GM19468 (cell line): ENCODE measurements at regions not wholly inside any gene's neighbourhood (a gene's known extent, or its start where the extent isn't known, plus 50 kb on each side); places are given as distances from the start of the nearest gene placed in this dataset.
"Not testable (repeated sequence)": the region's sequence is repeated elsewhere in the genome, so short reads cannot be mapped to it uniquely, and the experiment has no call there.

ENCODE experiments used
- ATAC-seq: cut with Tn5 transposase; IDR thresholded peaks from one replicate; pipeline ENCODE4 v1.9.1; 2021; ENCODE audit warnings: mild to moderate bottlenecking, moderate library complexity, moderate number of reproducible peaks; ENCODE audit not compliant: unreplicated experiment; ENCODE audit errors: extremely low read depth

DNA sequence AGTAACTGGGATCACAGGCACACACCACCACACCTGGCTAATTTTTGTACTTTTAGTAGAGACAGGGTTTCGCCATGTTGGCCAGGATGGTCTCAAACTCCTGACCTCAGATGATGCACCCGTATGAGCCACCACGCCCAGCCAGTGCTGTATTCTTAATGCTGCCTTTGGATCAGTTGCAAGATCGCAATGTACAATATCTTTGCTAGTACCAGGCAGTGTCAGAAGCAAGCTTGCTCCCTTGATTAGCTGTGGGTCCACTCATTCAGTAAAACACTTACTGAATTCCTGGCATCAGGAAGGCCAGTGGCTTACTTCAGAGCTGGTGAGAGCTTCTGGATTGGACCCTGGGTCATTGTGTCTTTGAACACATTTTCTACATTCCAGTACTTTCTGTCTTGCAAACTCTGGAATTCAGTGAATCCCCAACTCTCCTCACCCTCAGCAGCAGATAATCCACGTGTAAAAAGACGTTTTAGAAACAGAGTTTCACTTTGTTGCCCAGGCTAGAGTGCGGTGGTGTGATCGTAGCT is 1183.7 kb downstream of the AACS start:
- no peak for ATAC-seq

DNA sequence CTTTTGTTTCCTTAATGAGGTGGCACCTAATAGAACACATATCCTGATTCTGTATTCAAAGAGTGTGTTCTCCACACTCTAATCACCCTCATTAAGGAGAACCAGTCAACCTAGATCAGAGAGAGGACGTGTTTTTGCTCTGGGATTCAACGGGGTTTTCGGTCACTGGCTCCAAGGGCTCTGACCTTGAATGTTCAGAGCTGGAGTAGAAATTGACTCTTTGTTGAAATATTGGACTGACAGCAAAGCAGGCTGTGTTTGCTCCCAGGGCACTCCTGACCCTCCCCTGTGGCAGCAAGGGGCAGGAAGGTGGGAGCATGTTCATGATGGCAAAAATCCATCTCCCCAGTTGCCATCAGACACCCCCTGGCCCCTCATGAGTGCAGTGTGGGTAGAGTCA is 1193.0 kb downstream of the AACS start:
- ATAC-seq: no peak

DNA sequence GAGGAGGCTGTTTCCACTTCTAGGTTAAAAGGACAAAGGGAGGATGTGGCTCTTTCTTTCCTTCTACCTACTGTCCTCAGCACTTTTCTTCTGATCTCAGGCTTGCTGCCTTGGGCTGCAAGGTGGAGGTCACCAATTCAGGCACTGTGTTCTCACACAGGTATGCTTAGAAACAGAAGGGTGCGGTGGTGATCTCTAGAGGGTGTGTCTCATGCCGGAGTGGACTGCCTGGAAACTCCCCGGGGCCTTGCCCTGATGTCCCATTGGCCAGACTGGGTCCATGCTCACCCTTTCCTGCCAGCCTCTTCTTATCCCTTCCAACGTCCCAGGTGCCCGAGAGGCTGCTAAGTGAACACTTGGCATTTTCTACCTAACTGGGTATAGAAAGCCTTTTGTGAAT is 1197.6 kb downstream of the AACS start:
- ATAC-seq: no peak

DNA sequence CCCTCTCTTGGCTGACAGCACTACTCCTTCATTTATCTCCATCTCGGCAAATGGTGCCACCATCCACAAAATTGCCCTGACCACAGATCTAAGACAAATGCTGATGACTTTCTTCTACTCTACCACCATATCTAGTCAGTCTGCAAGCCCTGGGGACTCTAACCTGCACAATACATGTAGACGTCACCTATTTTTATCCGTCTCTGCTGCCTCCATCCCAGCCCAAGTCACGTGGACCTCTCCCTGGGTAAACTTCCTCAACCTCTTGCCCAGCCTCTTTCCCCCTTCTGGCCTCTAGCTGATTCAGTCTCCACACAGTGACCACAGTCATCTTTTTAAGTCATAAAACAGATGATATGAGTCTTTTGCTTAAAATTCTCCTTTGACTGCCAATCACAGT is 1203.0 kb downstream of the AACS start:
- no peak for ATAC-seq

DNA sequence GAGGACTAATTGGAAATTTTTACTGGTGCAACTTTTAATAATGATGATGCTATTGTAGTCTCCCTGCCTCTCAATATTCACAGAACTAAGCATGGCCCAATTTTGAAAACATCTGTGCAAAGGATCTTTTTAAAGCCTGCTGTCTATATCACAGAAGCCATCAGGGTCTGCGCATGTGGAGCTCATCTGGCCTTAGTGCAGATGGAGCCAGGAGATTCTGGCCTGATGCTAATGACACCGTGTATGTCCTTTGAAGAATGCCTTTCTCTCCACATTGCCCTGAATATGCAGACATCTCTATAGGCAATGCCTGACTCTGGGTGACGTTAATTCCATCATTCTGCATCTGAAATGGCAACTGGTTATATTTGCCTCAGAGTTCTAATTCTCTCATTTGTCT is 1205.9 kb downstream of the AACS start:
- ATAC-seq: no peak

DNA sequence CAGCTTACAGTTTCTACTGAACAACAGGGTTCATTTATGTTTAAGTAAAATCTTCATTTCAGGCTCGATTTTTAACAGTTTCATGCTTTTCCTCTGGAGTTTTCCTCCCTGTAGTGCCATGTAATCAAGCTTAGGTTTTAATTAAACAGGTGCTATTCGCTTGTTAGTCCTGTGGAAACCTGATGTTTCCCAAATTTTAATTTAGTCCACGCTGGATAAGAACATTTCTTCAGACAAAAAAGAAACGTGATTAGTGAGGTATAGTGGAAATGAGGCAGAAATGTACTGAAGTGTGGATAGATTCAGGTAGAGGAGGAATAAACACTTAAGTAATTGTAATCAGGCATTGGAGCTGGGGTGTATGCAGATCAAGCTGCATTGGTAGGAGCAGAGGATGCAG is 1217.5 kb downstream of the AACS start:
- ATAC-seq: no peak

DNA sequence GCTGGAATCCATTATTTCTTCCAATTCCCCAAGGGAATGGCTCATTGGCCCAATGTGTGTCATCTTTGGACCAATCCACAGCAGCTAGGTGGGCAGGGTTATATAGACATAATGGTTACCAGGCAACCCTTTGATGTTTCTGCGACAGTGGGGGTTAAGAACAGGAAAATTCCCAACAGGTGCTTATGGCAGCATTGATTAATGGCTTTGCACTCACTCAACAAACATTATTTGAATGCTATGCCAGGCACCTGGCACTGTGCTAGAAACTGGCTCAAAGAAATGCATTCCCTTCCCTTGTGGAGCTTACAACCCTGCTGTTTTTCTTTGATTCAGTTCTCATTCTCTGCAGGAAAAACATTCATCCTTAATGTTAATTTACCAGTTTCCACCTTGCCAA is 1221.0 kb downstream of the AACS start:
- no peak for ATAC-seq

DNA sequence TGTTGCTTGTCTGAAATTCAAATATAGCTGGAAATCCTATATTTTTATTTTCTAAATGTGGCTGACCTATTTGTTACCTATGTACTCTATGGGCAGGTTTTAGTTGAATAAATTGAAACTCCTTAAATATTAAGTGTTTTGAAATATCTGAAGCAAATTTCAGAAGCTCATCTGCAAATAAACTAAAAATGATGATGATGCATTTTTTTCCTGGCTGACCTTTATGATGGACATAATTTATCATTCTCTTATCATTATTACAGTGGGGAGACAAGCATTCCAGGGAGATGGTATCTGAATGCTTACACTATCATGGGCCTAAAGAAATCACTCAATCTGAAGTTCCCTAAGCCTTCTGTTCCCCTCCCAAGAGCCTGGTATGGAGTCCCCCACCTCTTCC is 1225.2 kb downstream of the AACS start:
- no peak for ATAC-seq

DNA sequence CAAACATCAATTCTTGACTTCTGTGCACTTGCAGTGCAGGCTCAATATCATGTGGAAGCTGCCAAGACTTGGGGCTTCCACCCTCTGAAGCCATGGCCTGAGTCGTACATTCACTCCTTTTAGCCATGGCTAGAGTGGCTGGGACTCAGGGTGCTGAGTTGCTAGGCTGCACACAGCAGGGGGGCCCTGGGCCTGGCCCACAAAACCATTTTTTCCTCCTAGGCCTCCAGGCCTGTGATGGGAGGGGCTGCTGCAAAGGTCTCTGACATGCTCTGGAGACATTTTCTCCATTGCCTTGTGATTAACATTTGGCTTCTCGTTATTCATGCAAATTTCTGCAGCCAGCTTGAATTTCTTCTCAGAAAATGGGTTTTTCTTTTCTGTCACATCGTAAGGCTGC is 1226.8 kb downstream of the AACS start:
- not testable (repeated sequence) for ATAC-seq

DNA sequence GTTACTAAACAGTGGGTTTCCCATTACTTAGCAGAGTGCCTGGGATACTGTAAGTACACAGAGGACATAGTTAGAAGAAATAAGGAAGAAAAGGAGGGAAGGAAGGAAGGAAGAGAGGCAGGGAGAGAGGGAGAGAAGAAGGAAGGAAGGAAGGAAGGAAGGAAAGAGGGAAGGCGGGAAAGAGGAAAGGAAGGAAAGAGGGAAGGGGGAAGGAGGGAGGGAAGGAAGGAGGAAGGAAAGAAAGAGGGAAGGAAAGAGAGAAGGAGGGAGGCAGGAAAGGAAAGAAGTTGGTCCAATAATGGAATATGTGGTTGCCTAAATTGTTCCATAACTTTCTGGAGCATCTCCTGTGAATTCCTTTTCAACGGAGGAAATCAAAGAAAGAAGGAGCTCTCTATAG is 1230.4 kb downstream of the AACS start:
- ATAC-seq: no peak

DNA sequence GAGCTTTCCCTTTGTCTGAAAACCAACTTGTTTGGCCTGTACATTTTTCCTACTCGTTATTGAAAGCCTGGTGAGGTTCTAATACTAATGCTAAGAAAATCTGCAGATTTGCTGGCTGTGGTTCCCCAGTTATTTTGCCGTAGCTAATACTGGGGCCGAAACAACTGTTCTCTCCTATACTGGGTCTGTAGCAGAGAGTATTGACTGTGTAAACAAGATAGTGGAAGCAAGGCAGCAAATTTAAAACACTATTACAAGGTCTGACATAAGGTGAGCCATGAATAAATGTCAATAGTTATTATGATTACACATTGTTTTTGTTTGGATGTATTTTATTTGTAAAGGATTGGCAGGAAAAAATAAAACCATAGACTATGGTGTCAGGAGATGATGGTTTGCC is 1244.0 kb downstream of the AACS start:
- no peak for ATAC-seq

DNA sequence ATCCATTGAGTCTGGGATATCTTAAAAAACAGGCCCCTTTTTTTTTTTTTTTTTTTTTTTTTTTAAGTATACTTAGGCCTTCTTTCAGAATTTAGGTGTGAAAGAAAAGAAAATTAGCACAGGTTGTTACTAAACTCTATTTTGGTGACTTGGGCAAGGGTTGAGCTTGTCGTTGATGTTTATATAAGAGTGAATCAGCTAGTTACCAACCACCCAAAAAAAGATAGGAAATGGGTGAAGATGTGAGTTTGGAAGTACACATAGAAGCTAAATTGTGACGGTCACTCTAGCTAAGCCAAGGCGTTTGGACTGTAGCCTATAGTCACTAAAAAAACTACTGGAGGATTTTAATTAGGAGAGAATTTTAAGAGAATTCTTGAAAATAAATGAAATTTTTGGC is 1247.2 kb downstream of the AACS start:
- no peak for ATAC-seq

DNA sequence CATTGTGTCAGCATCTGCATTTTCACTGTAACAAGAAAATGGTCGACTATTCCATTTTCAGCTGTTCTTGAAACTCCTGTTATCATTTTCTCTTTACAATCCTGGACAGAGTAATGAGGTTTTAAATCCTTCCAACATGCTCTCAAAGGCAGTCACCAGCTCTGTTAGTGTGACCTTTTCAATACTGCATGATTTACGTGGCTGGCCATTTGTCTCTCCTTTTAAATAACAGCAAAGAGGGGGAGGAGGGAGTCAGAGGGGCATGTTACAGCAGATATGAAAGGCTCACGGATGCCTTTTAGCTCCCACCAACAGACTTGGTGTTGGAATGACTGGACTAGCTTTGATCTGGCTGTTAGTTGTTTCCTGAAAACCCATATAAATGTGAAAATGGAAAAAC is 1251.2 kb downstream of the AACS start:
- no peak for ATAC-seq

DNA sequence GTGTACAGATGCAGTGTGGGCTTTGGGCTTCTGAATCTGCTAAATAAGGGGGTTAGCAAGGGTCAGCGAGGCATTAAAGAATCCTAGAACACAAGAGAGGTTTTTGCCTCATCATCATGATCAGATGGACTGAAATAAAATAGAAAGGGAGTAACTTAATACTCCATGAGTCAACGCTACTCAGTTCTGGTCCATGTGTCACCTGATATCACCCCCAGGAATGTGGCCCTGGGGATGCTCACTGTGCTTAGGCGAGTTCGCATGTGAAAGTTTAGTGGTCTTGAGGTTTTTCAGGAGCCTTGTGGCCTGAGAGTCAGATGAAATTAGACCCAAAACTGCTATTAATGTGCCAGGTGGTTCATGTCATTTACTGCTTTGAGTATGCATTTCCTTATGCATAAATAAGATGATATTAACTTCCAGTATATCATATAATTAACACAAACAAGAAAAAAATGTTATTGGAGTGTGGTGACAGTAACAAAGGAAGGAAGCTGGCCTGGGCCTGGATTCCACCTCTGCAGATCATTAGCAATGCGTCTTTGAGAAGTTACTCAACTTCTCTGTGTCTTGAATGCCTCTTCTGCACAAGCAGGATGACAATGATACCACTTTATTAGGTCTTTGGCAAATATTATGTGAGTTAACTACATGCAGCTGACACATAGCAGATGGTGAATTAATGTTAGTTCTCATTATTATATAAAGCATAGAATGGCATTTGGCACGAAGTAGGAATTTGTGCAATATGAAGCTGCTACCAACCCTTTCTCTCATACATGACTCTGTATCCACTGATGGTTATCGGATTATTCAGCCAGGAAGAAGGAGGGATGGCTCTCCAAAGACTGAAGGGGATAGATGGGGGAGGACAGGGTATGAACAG is 1272.6 kb downstream of the AACS start:
- ATAC-seq: no peak

DNA sequence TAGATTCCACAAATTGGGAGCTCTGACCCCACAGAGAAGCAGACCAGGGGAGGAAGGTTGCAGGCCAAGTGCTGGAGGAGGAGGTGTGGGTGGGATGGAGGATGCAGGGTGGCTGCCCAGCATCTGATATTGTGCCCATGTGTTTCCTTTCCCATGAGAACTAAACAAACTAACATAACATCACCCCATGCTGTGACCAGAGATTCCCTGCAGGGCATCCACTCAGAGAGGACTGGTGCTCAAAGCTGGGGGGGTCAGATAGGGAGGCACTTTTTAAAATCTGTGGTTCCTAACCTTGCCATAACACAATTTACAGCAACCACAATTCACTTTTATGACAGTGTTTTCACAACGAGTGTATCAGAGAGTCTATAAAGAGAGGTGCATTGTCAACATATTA is 1277.6 kb downstream of the AACS start:
- no peak for ATAC-seq

DNA sequence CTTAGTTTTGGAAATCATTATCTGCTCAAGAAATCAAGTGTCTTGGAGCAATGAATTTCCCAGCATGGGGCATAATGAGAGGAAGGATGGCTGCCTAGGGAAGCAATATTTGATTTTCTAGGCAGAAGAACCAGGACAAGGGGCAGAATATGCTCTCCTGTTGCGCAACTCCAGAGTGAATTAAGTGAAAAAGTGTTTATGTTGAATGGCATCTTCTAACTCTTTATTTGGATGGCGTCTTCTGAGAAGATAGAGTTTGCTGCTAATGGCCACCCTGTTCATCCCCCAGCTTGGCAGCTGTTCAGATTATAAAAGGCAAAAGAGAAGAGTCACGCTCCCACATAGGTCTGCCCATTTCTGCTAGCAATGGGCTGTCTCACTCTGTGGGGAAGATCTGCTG is 1278.1 kb downstream of the AACS start:
- ATAC-seq: no peak

DNA sequence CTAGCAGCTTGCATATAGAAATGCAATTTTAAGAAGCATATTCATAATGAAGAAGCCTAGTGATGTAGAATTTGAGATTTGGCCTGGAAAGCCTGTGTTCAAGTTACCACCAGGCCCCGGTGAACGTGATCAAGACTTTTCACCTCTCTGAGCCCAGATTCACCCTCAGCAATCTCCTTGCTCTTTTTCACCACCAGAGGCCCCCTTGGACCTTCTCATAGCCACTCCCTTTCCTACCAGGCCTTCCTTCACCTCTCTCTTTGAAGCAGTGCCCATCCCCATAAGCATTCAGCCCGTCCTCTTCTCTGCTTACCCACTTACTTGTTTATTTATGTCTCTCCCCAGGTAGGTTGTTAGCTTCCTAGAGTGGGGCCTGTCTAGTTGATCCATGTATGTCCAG is 1280.9 kb downstream of the AACS start:
- ATAC-seq: no peak

DNA sequence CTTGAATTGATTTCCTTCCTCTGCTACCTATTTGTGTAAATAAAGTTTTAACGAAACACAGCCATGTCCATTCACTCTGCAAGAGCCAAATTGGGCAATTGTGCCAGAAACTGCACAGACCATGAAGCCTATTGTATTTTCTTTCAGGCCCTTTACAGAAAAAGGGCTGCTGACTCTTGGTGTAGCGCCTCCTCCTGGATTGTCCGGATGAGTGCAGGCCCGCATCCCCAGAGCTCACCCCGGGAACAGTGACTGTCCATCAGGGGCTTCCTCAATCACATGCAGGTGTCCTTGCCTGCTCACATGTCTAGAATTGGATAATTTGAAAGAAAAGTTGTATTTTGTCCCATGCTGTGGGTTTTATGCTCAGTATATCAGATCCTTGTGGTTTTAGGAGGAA is 1282.2 kb downstream of the AACS start:
- no peak for ATAC-seq

DNA sequence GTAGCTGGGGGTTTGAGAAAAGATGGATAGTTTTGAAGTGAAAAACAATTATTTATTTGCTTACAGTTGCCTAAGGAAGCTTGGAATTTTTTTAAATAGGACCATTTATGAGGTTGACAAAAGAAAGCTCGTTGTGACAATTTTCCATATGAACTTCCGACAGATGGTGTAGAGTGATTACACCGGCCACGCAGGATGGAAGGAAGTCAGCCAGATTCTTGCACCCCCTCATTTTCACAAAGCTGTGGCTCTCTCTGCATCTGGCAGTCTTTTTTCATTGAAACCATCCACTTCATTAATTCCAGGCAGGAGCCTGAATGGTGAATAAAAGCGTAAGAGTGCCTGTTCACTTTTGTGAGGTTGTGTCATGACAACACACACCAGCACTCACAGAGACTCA is 1284.1 kb downstream of the AACS start:
- ATAC-seq: no peak

DNA sequence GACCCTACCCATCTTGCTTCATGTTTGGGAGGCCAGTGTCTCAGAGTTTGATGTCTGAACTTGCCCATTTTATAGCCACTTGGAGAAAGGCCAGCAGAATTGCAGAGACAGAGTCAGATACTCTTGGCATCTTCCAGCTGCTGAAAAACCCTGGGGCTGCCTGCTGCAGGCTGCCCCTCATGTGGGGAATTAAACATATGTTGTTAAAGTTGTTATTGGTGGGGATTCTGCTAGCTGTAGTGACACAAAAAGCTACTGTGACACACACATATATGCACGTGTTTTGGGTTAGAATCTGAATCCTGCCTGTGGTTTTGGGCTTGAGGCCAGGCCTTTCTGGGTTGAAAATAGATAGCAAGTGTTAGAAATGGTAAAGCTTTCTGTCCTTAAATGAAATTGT is 1288.4 kb downstream of the AACS start:
- ATAC-seq: no peak

DNA sequence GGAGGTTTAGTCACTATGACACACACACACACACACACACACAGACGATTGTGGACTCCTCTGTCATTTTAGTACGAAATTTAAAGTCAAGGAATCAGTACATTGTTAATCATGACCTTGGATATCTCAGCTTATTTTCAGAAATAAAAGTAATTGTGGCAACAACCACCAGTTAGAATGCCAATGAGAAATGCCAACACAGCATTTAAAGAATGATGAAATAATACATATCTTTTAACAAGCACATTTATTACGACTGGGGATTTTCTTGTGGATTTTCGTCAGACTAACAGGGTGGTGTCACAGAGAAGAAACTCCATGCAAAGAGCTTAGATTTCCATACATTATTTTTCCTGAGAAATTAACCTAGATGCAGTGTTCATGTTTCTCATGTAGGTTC is 1289.4 kb downstream of the AACS start:
- ATAC-seq: no peak

DNA sequence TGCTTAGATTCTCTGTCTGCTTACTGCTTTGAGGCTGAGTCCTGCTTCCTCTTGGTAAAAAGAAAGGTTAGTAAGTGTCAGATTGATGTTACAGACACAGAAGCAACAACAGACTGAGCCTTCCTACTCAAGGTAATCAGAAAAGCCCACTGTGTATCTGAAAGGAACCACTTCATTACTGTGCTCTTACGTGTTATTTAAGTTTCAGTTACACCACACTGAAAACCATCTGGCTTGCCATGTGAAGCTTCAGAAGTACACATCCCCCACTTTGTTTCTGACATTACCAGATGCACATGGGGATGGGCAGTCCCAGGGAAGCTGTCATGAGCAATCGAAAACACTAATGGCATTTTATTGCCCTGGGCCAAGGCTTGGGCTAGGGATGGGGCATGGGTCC is 1290.1 kb downstream of the AACS start:
- ATAC-seq: no peak
